T-helper 2 cell treated with Interferon-gamma antibody and Interleukin-4, amounts not matched to agents 5 μg/mL and 100 μg/mL, for 36 hours (primary cell): ENCODE measurements at regions not wholly inside any gene's neighbourhood (a gene's known extent, or its start where the extent isn't known, plus 50 kb on each side); places are given as distances from the start of the nearest gene placed in this dataset.

Experiments used
- DNase-seq: peaks from one replicate; pipeline ENCODE4 v3.0.0; 2021; ENCODE audit warnings: low spot score
- H3K27ac Mint-ChIP-seq: one replicate; pipeline ENCODE4 v1.8.0; 2021; ENCODE audit warnings: mild to moderate bottlenecking, mixed read lengths
- H3K27me3 Mint-ChIP-seq: one replicate; pipeline ENCODE4 v1.8.0; 2021; ENCODE audit warnings: low read depth, mixed read lengths
- H3K36me3 Mint-ChIP-seq: one replicate; pipeline ENCODE4 v1.8.0; 2021; ENCODE audit warnings: low read depth, mixed read lengths
- H3K4me1 Mint-ChIP-seq: one replicate; pipeline ENCODE4 v1.8.0; 2021; ENCODE audit warnings: low read depth, mixed read lengths
- H3K4me3 Mint-ChIP-seq: one replicate; pipeline ENCODE4 v1.8.0; 2022; ENCODE audit warnings: mild to moderate bottlenecking, moderate library complexity, mixed read lengths
- H3K9me3 Mint-ChIP-seq: one replicate; pipeline ENCODE4 v1.8.0; 2021; ENCODE audit warnings: mixed read lengths

DNA sequence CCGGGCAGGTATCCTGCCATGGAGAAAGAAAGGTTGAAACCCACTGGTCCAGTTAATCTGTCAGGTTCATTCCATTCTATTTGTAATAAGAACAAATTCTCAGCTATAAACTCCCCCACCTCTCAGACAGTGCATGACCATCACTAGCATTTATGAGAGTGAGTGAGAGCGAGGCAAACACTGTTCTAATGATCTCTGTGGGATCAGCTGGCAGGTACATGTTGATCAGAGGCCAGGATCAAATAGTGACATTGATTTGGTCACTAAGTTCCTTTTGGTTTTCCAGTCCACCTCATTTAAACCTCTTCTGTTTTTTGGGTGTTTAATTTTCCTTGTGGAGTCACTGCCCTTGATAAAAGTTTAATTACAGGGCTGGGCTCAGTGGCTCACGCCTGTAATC is 423.1 kb upstream of the CHST9 start:
- Mint-ChIP-seq H3K27ac (no peak overlapping the region), H3K27me3 (no peaks in the 10 kb centered on the region), H3K4me3 (no peak overlapping the region), H3K36me3 (no peaks in the 10 kb centered on the region), H3K9me3 (no peaks in the 10 kb centered on the region), H3K4me1 (no peaks in the 10 kb centered on the region)
- no peak for DNase-seq

DNA sequence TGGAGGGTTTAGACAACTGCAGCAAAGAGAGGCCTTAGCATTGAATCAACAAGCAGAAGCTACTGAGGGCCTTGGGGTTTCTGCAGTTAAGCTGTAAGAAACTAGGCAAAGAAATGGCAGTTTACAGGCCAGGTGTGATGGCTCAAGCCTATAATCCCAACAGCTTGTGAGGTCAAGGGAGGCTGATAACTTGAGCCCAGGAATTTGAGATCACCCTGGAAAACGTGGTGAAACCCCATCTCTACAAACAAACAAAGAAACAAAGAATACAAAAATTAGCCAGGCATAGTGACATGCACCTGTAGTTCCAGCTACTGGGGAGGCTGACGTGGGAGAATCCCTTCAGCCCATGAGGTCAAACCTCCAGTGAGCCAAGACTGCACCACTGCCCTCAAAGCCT is 421.6 kb upstream of the CHST9 start:
- H3K27me3 Mint-ChIP-seq: no peaks in the 10 kb centered on the region
- no peak overlapping the region for H3K4me3 Mint-ChIP-seq
- H3K4me1 Mint-ChIP-seq: no peaks in the 10 kb centered on the region
- no peaks in the 10 kb centered on the region for H3K9me3 Mint-ChIP-seq
- no peak for DNase-seq
- H3K27ac Mint-ChIP-seq: no peak overlapping the region
- no peaks in the 10 kb centered on the region for H3K36me3 Mint-ChIP-seq

DNA sequence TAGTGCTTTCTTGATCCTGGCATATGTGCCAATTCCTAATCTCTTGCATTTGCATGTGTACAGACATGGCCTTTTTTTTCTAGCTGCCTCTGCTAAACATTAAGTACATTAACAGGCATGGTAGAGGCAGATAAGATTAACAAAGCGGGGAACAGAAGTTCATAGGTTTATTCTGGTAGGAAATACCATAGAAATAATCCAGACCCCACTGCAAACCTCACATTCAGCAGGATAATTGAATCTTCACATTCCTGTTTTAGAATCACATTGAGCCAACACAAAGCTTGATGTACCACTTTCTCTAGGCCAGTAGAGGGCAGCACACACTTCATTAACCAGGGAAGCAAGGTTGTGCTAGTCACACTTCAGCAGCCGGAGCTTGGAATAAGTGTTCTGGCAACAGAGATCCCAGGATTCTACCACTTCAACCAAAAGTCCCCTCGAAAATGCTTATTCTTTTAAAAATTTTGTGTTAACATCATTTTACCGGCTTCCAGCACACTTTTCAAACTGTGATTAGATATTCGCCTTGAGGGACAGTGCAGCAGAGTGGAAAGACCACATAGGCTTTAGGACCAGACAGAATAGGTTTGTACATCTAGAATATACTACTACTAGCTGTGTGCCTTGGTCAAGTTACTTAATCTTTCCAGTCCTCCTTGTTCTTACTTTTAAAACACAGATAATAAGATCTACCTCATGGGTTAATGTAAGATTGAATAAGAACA is 420.2 kb upstream of the CHST9 start:
- H3K9me3 Mint-ChIP-seq: no peaks in the 10 kb centered on the region
- no peaks in the 10 kb centered on the region for H3K27me3 Mint-ChIP-seq
- H3K36me3 Mint-ChIP-seq: no peaks in the 10 kb centered on the region
- no peaks in the 10 kb centered on the region for H3K4me1 Mint-ChIP-seq
- H3K4me3 Mint-ChIP-seq: no peak overlapping the region
- peak; percentile 7 for DNase-seq
- no peak overlapping the region for H3K27ac Mint-ChIP-seq

DNA sequence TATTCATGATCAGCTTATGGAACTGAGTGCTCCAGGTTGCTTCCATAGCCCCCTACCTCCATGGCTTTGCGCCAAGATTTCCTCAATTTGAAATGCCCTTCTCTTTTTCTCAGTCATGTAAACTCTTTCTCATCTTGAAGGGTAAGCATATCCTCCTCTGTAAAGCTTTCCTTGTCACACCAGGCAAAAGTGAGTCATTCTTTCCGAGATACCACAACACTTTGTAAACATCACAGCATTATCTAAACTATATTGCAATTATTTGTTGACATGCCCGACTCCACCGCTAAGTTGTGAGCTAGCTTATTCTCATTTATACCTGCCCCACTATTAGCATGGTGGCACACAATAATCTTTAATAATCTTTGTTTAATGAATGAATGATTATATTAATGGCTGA is 419.5 kb upstream of the CHST9 start:
- H3K27me3 Mint-ChIP-seq: no peaks in the 10 kb centered on the region
- H3K9me3 Mint-ChIP-seq: no peaks in the 10 kb centered on the region
- DNase-seq: no peak
- H3K4me1 Mint-ChIP-seq: no peaks in the 10 kb centered on the region
- no peak overlapping the region for H3K27ac Mint-ChIP-seq
- no peak overlapping the region for H3K4me3 Mint-ChIP-seq
- no peaks in the 10 kb centered on the region for H3K36me3 Mint-ChIP-seq

DNA sequence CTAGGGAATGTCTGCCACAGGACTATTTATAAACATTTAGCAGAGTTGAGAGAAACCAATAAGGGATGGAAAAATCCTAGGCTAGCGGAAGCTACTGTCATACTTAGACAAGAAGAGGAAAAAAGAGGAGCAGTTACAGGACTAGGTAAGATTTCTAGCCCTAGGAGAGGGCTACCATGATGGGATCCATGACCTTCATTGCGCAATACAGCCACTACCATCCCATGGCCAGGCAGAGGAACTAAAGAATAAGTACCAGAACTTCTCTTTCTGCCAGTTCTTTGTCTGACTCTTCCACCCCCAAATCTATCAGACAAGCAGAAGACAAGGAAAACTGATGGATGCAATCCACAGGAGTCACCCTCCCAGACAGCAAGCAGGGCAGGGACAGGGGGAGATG is 417.0 kb upstream of the CHST9 start:
- Mint-ChIP-seq H3K4me1 (no peaks in the 10 kb centered on the region), H3K4me3 (no peak overlapping the region), H3K27me3 (no peaks in the 10 kb centered on the region), H3K27ac (no peak overlapping the region), H3K36me3 (no peaks in the 10 kb centered on the region), H3K9me3 (no peaks in the 10 kb centered on the region)
- no peak for DNase-seq

DNA sequence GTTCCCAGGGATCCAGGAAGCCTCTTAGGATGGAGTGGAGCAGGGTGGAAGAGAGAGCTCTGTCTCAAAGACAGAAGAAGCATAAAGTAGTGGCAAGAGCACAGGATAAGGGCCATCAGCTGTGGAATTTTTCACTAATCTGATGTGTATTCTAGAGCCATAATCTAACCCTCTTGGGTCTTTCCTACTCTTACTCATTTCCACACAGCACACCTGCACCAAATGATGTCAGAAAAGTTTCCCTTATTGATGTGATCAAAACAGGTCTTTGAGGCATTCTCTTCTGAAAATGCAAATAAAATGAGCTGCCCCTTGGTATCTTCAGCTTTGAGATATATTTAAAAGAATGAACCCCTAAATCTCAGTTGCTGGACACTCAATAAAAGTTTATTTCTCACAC is 415.1 kb upstream of the CHST9 start:
- H3K36me3 Mint-ChIP-seq: no peaks in the 10 kb centered on the region
- H3K27me3 Mint-ChIP-seq: no peaks in the 10 kb centered on the region
- DNase-seq: no peak
- H3K9me3 Mint-ChIP-seq: no peaks in the 10 kb centered on the region
- no peak overlapping the region for H3K4me3 Mint-ChIP-seq
- no peaks in the 10 kb centered on the region for H3K4me1 Mint-ChIP-seq
- no peak overlapping the region for H3K27ac Mint-ChIP-seq

DNA sequence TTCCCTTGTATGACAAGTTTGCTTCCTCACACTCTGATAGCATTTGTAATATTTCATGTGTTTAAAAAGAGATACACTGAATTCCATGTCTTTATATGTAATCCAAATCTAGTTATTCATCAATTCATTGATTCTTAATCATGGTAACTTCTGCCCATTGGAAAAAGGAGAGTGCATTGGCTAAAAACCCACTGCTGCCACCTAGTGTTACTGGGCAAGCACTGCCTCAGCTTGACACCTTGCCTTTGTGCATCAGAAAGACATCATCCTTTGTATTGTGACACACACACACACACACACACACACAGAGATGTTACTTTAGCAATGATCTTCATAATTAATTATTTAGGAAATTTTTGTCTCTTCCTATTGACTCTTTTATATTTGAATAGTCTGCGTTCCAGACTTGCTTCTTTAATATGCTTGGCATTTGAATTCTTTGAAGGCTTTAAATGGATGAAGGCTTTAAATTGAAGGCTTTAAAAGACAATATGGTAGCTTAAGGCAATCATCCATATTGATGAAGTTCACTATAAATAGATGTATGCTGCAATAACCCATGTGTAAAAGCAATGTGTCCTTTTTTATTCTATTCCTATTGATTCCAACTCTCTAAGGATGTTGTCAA is 414.2 kb upstream of the CHST9 start:
- Mint-ChIP-seq H3K27me3 (no peaks in the 10 kb centered on the region), H3K4me3 (no peak overlapping the region), H3K36me3 (no peaks in the 10 kb centered on the region), H3K27ac (no peak overlapping the region), H3K9me3 (no peaks in the 10 kb centered on the region), H3K4me1 (no peaks in the 10 kb centered on the region)
- DNase-seq: peak; percentile 5

DNA sequence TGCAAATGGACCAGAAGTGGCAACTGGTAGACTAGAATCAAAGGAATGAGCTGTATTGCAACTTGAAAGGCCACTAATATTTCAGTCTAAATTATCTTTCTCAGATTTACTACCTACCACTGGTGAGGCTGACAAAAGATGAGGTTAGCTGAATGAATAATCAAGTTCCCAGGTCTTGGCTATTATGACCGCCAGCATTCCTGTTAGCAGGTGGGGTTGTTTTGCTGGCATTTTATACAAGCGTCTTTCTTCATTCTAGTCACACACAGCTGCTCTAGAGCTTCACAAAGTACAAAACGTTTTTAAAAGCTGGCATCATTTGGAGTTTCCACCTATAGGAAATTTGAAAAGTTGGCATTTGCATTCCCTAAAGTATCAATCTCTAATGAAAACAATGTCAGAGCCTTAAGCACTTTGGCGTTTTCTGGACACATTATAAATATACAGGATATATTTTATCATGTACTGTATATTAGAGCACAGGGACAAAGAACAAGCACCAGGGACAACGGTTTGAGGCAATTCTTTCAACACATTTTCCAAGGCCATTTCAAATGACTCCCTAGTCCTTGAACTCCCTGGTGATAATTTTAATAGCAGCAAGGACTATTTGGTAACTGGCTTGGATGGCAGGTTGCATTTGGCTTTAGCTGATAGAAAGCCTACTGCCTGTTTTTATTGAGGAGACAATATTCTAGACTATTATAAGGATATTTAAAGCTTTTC is 410.2 kb upstream of the CHST9 start:
- Mint-ChIP-seq H3K4me3 (no peak overlapping the region), H3K4me1 (no peaks in the 10 kb centered on the region), H3K36me3 (no peaks in the 10 kb centered on the region), H3K27ac (no peak overlapping the region), H3K9me3 (no peaks in the 10 kb centered on the region), H3K27me3 (no peaks in the 10 kb centered on the region)
- no peak for DNase-seq

DNA sequence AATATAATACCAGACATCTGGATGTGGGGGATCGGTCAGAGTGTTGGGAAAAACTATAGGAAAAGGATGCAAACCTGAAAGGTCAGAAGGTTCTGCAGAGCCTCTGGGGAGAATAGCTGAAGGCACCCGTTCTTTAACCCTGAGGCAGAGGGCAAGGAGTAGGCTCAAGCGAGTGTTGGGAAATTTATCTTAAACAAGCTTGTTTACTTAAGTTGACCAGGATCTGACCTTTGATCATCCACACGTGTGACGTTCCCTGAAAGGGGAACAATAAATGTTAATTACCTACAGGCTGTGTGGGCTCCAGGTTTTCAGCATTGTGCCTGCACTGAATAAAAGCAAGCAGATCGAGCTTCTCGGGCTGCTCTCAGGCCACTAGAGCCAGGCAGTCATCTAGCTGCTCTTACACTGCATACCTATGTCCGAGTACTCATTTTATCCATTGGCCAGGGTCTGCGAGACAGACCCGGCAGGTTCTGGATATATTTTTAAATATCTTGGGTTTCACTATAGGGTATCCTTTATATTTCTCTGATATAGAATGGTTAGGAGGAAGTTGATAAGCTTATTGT is 400.6 kb upstream of the CHST9 start:
- Mint-ChIP-seq H3K27ac (no peak overlapping the region), H3K27me3 (no peaks in the 10 kb centered on the region), H3K4me1 (no peaks in the 10 kb centered on the region), H3K4me3 (no peak overlapping the region), H3K36me3 (no peaks in the 10 kb centered on the region), H3K9me3 (peaks cover 19% of the 10 kb centered on the region)
- no peak for DNase-seq

DNA sequence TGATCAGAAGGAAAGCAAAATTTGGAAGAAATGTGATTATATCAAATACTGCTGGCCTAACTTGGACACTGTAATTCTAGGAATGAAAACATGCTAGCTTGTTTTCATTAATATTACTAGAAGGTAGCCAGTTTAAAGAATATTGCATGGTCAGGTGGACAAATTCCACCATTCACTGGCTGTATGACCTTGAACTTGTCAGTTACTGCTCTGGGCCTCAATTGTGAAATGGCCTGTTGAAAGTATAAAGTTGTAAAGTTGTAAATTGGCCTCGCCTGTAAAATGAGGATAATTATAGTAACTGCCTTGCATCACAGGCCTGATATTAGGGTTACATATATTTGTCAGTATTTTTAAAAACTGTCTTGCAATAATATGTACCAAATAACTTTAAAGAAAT is 398.4 kb upstream of the CHST9 start:
- Mint-ChIP-seq H3K27ac (no peak overlapping the region), H3K27me3 (no peaks in the 10 kb centered on the region), H3K36me3 (no peaks in the 10 kb centered on the region), H3K4me3 (no peak overlapping the region), H3K9me3 (peaks cover 19% of the 10 kb centered on the region), H3K4me1 (no peaks in the 10 kb centered on the region)
- no peak for DNase-seq

DNA sequence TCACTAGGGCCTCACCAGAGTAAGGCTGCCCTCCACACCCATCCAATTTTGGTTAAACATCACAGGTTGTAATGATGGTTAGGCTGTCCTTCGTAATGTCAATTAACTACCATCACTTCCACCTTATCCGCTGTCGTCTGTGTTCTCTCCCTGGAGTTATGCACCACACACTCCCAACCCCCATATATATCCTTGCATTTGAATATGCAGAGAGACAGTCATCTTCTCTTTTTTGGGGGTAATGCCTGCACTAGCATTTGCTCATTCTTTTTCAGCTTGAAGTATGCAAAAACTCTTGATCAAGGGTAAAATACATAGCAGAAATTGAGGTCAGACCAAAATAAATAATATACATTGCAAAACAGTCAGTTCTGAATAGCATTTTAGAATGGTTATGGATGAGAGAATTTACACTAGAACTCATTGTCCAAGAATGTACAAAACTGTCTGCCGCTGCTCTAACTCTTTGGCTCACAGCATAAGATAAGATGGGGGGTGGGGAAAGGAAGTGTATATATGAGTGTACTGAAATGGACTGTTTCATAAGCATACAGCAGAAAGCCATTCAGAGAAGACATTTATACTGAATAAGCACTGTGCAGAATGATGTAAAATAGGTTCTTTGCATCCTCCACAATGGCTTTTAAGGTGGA is 397.8 kb upstream of the CHST9 start:
- Mint-ChIP-seq H3K4me1 (no peaks in the 10 kb centered on the region), H3K9me3 (peaks cover 19% of the 10 kb centered on the region), H3K4me3 (no peak overlapping the region), H3K27me3 (no peaks in the 10 kb centered on the region), H3K36me3 (no peaks in the 10 kb centered on the region), H3K27ac (no peak overlapping the region)
- DNase-seq: no peak

DNA sequence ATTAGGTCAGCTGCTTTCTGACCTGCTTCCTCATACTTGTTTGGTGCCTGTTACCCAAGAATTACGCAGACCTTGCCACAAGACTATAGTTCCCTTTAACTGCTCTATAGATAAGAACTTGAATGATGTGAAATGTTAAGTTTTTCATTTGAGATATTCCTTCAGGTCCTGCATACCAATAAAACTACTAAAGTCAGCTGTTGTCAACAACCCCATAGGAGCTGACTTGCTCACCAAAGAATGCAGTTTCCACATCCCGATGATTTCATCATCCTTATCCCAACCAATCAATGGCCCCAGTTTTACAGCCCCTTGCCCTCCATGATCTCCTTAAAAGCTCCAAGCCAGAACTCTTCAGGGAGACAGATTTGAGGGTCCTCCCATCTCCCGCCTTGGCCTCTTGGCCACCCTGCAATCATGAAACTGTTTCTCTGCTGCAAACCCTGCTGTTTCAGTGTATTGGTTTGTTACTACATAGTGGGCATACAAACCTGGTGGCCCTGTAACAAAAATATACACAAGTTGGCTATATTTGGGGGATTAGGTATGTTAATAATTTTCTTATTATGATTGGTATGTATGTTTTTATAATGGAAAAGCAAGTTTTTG is 396.3 kb upstream of the CHST9 start:
- Mint-ChIP-seq H3K9me3 (peaks cover 19% of the 10 kb centered on the region), H3K27ac (no peak overlapping the region), H3K4me3 (no peak overlapping the region), H3K36me3 (no peaks in the 10 kb centered on the region), H3K27me3 (no peaks in the 10 kb centered on the region), H3K4me1 (no peaks in the 10 kb centered on the region)
- no peak for DNase-seq

DNA sequence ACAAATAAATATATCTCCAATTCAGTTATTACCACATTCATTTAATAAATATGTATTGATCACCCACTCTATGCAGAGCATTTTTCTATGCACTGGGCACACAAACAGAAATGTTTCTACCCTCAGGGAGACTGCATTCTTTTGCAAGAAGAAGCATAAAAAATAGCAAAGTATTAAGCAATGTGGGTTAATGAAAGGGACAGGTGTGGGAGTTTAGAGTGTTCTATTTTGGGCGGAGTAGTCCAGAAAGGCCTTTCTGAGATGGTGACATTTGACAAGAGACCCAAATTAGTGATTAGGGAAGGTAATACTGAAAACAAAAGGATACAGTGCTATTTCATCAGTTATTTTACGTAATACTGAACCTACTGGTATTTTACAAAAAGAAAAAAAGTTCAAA is 394.3 kb upstream of the CHST9 start:
- no peaks in the 10 kb centered on the region for H3K4me1 Mint-ChIP-seq
- no peak overlapping the region for H3K4me3 Mint-ChIP-seq
- peaks cover 19% of the 10 kb centered on the region for H3K9me3 Mint-ChIP-seq
- no peaks in the 10 kb centered on the region for H3K27me3 Mint-ChIP-seq
- DNase-seq: no peak
- H3K27ac Mint-ChIP-seq: no peak overlapping the region
- no peaks in the 10 kb centered on the region for H3K36me3 Mint-ChIP-seq
